OCI-LY7 (cell line): ENCODE measurements at regions not wholly inside any gene's neighbourhood (a gene's known extent, or its start where the extent isn't known, plus 50 kb on each side); places are given as distances from the start of the nearest gene placed in this dataset.

ENCODE experiments used
- CTCF ChIP-seq: fragments of 200-600 bp; sonication (generic); conservative IDR thresholded peaks from 2 replicates; pipeline ENCODE4 v1.5.1; 2014; ENCODE audit warnings: mild to moderate bottlenecking, antibody characterized with exemption, low read length, moderate library complexity, mixed read lengths
- EZH2phosphoT487 ChIP-seq: fragments of 200-600 bp; sonication (generic); IDR thresholded peaks from 2 replicates; pipeline ENCODE4 v1.6.1; 2018; ENCODE audit warnings: low read depth, borderline replicate concordance, mild to moderate bottlenecking, mixed run types, antibody characterized with exemption, low read length, moderate library complexity, mixed read lengths

GRCh38 chr18:11323359-11323819 lies 174.0 kb upstream of the PIEZO2 start:
- no peak for TF ChIP-seq CTCF
- TF ChIP-seq EZH2phosphoT487, result no peak
